ENCODE measurements at regions not wholly inside any gene's neighbourhood (a gene's known extent, or its start where the extent isn't known, plus 50 kb on each side); places are given as distances from the start of the nearest gene placed in this dataset.

- TF ChIP-seq TAF1 (IDR thresholded peaks at IDR 0.05; ENCODE audit: low read depth, low read length) (no peak), POLR2AphosphoS5 (IDR thresholded peaks at IDR 0.05; ENCODE audit: low read depth, low read length) (no peak), POLR2A (IDR thresholded peaks at IDR 0.05; ENCODE audit: low read depth, low read length) (no peak), PAX5 (IDR thresholded peaks at IDR 0.05; ENCODE audit: insufficient read depth, low read length, severe bottlenecking) (no peak), POU2F2 (IDR thresholded peaks at IDR 0.05; ENCODE audit: low read depth, low read length) (no peak), SPI1 (IDR thresholded peaks at IDR 0.05; ENCODE audit: low read depth, low read length) (no peak)
Observed at GRCh38 chr1:47708658-47709018, 270.8 kb downstream of the FOXD2 start.

GRCh38 chr1:47709019-47709871, 271.4 kb downstream of the FOXD2 start:
- DNase-seq (ENCODE audit: insufficient read length, low spot score) (peak; percentile 65), FAIRE-seq (no peak)
- no peak for TF ChIP-seq TAF1 (IDR thresholded peaks at IDR 0.05; ENCODE audit: low read depth, low read length)
- TF ChIP-seq SPI1 (IDR thresholded peaks at IDR 0.05; ENCODE audit: low read depth, low read length): no peak
- no peak for TF ChIP-seq POLR2AphosphoS5 (IDR thresholded peaks at IDR 0.05; ENCODE audit: low read depth, low read length)
- no peak for TF ChIP-seq POLR2A (IDR thresholded peaks at IDR 0.05; ENCODE audit: low read depth, low read length)
- TF ChIP-seq PAX5 (IDR thresholded peaks at IDR 0.05; ENCODE audit: insufficient read depth, low read length, severe bottlenecking): no peak
- no peak for TF ChIP-seq POU2F2 (IDR thresholded peaks at IDR 0.05; ENCODE audit: low read depth, low read length)

More at GRCh38 chr1:47708658-47709018, 270.8 kb downstream of the FOXD2 start:
- no peak for FAIRE-seq
- DNase-seq (ENCODE audit: insufficient read length, low spot score): no peak

- DNase-seq (ENCODE audit: insufficient read length, low spot score) (no peak), FAIRE-seq (no peak)
- TF ChIP-seq SPI1 (IDR thresholded peaks at IDR 0.05; ENCODE audit: low read depth, low read length) (no peak), POU2F2 (IDR thresholded peaks at IDR 0.05; ENCODE audit: low read depth, low read length) (no peak), POLR2A (IDR thresholded peaks at IDR 0.05; ENCODE audit: low read depth, low read length) (no peak), TAF1 (IDR thresholded peaks at IDR 0.05; ENCODE audit: low read depth, low read length) (no peak), POLR2AphosphoS5 (IDR thresholded peaks at IDR 0.05; ENCODE audit: low read depth, low read length) (no peak), PAX5 (IDR thresholded peaks at IDR 0.05; ENCODE audit: insufficient read depth, low read length, severe bottlenecking) (no peak)
Observed at GRCh38 chr1:47709872-47710231, 272.0 kb downstream of the FOXD2 start.

- DNase-seq (ENCODE audit: insufficient read length, low spot score) (peak; percentile 95), FAIRE-seq (peak; percentile 72)
- TF ChIP-seq POU2F2 (IDR thresholded peaks at IDR 0.05; ENCODE audit: low read depth, low read length) (no peak), PAX5 (IDR thresholded peaks at IDR 0.05; ENCODE audit: insufficient read depth, low read length, severe bottlenecking) (peak; percentile 23)
Observed at GRCh38 chr1:47710329-47711071, 272.7 kb downstream of the FOXD2 start.

Data from GM12891 (cell line).